HT1080 (cell line): ENCODE measurements at regions not wholly inside any gene's neighbourhood (a gene's known extent, or its start where the extent isn't known, plus 50 kb on each side); places are given as distances from the start of the nearest gene placed in this dataset.
"Not testable (repeated sequence)": the region's sequence is repeated elsewhere in the genome, so short reads cannot be mapped to it uniquely, and the experiment has no call there.

Source experiments
- DNase-seq: peaks from one replicate; pipeline ENCODE4 v3.0.0-alpha.2; 2015; ENCODE audit warnings: low read depth

DNA sequence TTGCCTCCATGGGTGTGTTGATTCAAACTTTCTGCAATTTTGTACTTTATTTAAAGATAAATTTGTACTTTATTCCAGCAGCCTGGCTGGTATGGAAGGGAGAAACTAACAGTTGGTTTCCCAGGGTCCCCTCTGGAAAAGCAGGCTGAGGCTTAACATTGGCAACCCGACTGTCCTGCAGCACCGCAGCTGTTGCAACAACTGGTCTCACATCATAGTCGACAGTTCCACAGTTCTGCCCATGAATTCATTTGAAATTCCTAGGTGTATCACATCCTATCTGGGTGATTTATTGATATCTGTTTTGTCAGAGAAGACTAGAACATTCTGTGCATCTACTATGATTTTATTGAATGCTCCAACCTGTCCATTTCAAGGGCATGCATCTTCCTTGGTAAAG is 98.8 kb upstream of the GATB start:
- no peak for DNase-seq

DNA sequence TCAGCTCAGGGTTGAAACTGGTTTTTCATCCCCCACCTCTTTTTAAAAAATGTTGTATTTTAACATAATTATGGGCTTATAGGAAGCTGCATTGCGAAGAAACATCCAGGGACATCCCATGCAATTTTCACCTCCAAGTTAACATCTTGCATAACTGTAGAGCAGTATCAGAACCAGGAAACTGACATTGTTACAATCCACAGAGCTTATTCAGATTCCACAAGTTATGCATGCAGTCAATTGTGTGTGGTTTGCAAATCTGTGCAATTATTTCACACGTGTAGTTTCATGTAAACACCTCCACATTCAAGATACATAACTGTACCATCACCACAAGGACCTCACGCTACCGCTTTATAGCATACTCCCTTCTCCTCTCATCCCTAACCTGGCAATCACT is 97.5 kb upstream of the GATB start:
- no peak for DNase-seq

DNA sequence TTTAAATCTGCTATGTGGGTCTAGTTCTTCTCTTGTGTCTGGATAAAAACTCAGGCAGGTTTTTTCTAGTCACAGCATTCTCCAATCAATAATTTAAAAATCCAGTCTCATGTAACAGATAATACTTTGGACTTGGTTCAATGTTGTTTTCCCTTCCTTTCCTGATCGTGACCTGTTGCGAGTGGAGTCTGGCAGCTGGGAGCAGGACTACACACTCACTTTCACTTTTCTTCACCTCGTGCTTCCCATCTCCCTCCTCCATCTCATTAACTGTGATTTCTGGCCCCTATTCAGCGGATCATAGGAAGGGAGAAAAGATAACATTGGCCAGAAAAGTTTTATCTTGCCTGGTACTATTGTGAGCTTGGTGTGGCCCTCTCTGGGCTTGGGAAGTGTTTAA is 96.6 kb upstream of the GATB start:
- DNase-seq = no peak

DNA sequence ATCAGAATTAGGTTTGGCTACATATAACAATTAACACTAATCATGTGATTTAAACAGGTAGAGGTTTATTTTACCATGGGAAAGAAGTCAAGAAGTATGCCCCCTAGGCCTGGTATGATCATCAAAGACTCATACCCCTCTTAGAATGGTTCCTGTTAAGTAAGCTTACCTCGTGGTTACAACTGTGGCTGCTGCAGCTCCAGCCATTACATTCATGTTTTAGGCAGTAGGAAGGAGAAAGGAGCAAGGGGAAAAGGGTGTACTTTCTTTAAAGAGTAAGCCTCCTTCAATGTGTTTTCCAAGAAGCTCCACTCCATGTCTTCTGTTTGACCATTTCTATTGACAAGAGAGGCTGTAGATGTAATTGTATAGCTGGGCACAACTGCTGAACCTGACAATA is 94.9 kb upstream of the GATB start:
- DNase-seq = no peak

DNA sequence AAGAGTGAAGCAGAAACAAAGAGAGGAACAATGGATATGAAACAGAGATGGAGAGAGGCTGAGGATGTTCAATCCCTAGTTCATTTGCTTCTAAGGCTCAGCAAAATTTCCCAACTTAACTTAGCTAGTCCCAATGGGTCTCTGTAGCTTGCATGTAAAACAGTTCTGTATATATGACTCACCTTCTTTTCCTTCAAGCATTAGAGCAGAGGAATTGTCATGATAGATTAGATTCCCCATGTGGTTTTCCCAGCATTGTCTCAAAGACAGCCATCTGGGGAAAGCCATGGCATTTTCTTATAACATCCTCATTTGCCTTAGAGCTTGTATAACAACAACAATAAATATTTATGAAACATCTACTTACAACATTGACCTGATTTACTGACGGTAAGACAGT is 93.9 kb upstream of the GATB start:
- peak; percentile 33 for DNase-seq

DNA sequence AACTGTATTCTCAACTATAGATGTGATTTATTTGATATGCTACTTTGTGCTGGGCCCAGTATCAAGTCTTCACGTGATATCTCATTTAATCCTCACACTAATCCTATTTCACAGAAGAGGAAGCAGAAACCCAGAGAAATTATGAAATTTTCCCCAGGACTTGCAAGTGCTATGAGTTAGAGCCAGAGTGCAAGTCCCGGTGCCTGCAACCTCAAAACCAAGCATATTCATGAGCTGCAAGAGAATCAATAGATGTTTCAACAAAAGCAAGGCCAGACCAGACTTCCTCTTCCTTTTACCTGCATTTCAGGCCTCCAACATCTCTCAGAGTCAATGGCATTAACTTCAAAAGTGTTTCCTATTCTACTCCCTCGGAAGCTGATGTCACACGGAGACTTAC is 92.2 kb upstream of the GATB start:
- no peak for DNase-seq

DNA sequence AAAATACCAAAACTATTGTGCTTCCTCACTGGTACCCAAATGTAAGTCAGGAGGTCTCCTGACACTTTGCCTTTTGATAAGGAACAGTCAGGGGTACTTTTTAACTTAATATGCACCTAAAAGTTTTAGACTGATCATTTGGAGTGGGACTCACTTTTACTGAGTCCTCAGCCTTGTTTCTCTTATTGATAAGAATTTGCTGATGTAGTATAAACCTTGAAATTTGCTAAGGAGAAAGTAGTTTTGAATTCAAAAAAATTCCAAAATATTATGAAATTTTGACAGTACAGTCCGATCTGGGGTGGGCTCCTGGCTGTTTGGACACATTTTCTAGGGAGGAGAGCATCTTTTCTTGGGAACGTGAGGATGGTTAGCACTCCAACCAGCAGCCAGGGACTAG is 91.4 kb upstream of the GATB start:
- no peak for DNase-seq

DNA sequence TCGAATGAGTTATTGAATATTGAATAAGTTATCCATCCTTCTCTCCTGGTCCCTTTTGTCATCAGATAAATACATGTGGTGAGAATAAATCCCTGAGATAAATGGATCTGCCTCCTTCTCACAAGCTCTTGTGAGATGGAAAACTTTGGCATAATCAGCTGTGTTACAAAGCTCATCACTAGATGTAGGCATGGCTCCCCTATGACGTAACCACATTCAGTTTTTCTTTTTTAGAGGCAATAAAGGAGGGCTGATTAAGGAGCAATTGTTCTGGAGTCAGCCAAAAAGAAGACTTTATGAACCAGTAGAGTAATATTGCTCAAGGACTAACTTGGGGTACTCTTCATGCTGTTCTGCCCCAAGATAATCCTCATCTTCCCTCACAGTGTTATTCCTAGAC is 90.5 kb upstream of the GATB start:
- no peak for DNase-seq

DNA sequence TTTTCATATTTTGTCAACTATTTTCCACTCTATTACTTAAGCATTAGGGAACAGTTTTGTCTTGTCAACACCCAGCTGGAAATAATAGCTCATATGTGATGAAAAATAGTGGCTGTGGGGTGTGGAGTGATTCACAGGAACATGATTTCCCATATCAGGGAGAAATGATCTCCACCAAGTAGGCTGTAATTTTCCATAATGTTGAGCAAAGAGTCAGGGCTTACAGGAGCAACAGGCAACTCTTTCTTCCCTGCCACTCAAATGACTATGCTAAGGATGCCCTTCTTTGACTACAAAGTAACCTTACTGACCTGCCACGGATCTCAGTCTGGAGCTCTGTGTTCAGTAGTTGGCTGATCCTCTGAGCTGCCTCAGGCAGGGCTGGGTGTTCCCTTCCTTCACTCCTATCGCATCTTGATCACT is 90.0 kb upstream of the GATB start:
- DNase-seq = no peak

DNA sequence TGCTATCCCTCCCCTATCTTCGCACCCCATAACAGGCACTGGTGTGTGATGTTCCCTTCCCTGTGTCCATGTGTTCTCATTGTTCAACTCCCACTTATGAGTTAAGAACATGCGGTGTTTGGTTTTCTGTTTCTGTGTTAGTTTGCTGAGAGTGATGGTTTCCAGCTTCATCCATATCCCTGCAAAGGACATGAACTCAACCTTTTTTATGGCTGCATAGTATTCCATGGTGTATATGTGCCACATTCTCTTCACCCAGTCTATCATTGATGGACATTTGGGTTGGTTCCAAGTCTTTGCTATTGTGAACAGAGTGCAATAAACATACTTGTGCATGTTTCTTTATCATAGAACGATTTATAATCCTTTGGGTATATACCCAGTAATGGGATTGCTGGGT is 84.7 kb upstream of the GATB start:
- not testable (repeated sequence) for DNase-seq

DNA sequence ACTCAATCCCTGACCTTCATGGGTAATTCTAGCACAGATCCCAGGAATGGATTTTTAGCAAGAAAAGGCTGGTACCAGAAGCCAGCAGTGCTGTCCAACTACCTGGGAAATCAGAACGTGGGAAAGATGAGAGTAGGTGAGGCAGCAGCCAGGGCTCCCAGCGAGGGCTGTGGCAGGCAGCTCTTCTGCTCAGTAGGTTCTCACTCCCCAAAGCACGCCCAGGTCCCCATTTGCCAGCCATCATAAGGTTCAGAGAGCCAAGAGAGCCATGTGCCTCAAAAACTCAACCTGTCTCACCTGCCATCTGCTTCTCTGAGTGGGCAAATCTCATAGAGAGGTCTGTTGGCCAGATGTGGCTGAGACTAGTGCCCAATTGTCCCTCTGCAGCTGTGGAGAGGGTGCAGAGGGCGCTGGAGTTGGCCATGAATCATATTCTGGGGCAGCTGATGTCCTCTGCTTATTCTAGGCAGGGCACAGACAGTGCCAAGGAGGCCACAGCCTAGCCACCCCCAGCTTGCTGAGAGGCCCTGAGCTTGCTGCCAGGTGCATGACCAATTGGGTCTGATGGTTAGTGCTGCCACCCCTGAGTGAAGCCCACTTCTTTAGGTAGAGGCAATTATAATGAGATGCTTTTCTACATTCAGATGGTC is 81.7 kb upstream of the GATB start:
- no peak for DNase-seq

DNA sequence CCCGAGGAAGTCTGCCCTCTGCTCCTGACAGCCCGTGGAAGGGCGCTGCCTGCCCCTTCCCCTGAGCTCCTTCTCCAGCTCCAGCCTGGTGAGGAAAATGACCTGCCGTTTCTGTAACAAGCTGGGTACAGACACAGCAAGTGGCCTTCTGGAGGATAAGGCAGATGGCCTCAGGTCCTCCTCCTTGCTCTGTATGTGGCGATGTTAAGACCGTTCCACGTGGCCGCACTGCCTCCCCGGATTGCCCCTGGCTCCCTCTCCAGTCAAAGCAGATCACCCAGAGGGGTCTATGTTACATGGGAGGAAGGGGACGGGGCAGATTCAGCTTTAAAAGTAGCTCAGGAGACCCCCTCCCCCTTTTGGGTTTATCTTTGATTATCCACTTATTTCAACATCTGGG is 80.3 kb upstream of the GATB start:
- no peak for DNase-seq

DNA sequence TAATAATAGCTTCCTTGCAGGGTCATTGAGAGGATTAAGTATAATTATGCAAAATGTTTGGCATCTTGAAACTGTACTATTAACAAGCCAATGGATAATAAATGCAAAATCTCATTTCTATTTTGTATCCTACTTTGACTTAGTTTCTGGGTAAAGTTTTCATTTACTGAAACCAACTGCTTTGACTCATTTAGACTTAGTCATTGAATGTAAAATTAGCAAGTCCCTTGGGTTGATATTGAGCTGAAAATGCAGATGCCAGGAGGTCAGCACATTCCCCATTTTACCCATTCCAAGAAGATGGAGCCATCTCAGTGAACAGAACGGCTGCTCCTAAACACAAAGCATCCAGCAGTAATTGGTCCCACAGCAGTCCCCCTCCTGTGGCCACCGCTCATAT is 74.7 kb upstream of the GATB start:
- DNase-seq = no peak

DNA sequence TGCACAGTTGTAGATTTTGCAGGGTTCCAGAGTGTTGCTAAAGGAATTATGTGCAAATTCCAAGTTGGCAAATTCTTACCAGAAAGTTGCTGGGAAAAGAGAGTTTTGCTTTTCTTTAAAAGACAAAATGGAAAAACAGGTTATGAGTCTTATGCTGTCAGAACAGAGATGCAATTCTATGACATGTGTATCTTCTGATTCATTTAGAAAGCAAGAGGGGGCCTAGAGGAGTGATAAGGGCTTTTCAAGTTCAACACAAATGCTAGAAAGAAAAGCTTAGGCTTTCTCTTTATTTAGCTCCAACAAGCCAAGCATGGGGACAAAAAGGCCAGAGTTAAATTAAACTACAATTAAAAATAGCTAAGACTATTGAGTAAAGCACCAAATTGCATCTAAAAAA is 72.4 kb upstream of the GATB start:
- DNase-seq = no peak

DNA sequence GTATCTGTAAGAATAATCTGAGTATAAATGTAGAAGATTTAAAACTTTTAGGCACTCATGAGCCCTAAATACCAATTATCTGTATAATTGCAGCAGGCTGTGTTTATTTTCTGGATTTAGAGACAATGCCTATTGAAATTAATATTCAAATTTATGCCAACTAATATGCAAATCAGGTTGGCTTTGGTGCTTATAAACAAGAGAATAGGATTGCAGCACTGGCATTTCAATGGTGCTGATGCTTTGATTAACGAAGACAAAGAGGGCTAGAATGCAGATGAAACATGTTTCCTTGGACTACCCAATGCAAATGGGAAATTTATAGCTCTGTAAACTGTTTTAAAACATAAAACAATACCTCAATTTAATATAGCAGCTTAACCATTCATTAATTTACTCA is 70.7 kb upstream of the GATB start:
- DNase-seq = no peak

DNA sequence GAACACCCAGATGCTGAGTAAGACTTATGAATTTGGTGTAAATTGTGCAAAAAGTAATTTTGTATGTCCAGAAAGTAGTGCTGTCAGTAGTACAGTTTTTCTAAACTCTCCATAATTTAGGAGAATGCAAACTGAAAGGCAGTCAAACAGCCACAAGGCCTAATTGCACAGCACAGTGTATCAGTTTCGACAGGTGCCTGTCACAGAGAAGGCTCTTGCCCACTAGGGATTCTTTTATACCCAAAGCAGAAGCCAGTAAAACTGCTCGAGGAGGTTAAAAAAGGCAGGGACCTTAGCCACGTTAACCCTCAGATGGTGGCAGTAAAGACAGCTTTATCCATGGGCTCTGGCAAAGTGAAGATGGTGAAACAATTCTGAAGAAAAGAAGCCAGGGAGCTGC is 69.4 kb upstream of the GATB start:
- no peak for DNase-seq

DNA sequence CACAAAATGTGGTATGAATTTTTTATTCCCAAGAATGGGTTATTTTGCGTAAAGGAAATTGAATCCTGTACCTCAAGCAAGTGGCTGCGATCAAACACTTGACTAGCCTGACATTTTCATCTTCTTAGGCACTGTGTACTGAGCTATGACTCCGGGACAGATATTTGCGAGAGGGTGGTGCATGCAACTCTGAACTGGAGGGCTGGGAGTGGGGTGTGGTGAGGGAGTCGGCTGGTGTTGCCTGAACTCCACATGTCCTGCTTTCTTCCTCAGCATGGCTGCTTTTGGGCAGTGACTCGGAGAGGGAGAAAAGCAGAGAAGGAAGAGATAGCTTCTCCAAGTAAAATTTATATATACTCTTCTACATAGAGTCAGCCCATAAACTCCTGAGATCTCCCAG is 68.5 kb upstream of the GATB start:
- DNase-seq = no peak

DNA sequence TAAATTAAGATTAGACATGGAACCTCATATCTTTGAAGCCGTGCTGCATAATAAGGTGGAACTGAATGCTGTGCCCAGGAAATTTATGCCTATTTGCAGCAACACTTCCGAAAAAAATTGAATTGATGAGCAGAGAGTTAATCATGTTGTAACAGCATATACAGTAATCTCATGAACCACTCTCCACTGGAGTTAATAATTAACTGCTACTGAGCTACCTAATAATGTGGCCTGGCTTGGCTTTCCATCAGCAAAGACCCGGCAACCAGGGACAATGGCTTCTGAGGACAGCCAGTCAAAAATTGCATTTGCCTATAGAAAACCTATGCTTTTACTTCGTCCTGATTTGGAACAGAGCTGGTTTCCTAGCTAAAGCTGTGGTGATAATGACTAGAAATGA is 63.8 kb upstream of the GATB start:
- no peak for DNase-seq

DNA sequence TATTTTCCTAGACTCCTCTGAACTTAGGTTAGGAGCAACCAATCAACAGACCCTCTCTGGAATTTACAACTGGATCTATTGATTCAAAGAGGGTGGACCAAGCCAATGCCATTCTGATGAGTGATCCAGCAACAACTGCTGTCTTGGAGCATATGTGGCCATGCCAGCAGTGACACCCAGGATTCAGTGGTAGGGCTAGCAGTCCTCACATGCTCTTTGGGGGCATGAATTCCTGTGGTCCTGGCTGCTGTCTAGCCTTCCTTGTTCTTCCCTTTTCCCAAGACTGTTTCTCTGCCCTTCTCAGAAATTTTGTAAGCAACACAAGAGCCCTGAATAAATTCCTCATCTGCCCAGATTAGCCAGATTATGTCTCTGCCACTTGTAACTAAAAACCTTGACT is 61.5 kb upstream of the GATB start:
- no peak for DNase-seq

DNA sequence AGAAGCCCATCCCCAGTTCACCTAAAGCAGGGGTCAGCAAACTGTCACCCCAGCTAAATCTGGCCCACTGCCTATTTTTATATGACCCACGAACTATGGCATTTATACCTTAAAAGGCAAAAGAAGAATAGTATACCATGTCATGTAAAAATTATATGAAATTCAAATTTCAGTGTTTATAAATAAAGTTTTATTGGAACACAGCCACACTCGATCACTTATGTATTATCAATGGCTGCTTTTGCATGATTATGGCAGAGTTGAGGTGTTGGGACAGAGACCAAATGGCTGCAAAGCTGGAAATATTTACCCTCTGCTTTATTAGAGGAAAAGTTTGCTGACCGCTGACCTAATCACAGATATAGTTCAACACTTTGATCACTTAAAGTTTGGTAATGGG is 59.2 kb upstream of the GATB start:
- no peak for DNase-seq

DNA sequence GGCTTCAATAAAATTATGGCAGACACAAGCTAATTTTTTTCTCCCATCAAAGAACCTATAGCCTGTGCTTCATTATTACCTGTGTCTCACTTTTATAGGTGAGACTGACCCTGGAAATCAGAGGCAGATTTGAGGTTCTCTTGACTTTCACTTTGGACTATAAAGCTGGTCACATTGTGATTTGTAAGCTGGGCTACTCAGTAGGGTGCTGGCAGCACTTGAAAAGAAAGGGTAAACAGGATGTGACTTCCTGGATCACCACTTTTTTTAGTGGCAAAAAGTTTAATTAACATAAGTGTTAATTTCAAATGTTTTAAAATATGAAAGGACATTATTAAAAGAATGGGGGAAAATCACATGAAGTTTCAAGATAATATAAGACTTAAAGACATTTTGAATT is 50.6 kb upstream of the GATB start:
- DNase-seq = no peak
